Cardiac muscle cell (in vitro differentiated cells and primary cell): ENCODE measurements at regions not wholly inside any gene's neighbourhood (a gene's known extent, or its start where the extent isn't known, plus 50 kb on each side); places are given as distances from the start of the nearest gene placed in this dataset.

Experiments
- DNase-seq, 2 donors: peaks; one replicate each; pipeline versions ENCODE4 v3.0.0 to v3.0.0-alpha.2; 2010 to 2017; ENCODE audit warnings: low read depth in 1 of 2, low spot score in 1 of 2
- H3K27ac ChIP-seq: fragments of 200-600 bp; sonication (generic); 2 replicates; pipeline ENCODE4 v1.5.1; 2016
- H3K27me3 ChIP-seq: fragments of 200-600 bp; sonication (generic); 2 replicates; pipeline ENCODE4 v1.6.0; 2016; ENCODE audit warnings: control low read depth
- H3K36me3 ChIP-seq: fragments of 200-600 bp; sonication (generic); 2 replicates; pipeline ENCODE4 v1.5.1; 2016; ENCODE audit warnings: control low read depth
- H3K4me1 ChIP-seq: fragments of 200-600 bp; sonication (generic); 2 replicates; pipeline ENCODE4 v1.8.1; 2017; ENCODE audit warnings: low read depth, mild to moderate bottlenecking, mixed run types
- H3K4me3 ChIP-seq: fragments of 200-600 bp; sonication (generic); 2 replicates; pipeline ENCODE4 v1.5.1; 2016; ENCODE audit warnings: mild to moderate bottlenecking
- H3K9me3 ChIP-seq: fragments of 200-600 bp; sonication (generic); 2 replicates; pipeline ENCODE4 v1.5.1; 2017; ENCODE audit warnings: low read depth, mild to moderate bottlenecking, control low read depth
- CTCF ChIP-seq: IDR thresholded peaks from 2 replicates; pipeline ENCODE4 v1.5.1; 2012; ENCODE audit warnings: low read depth, mild to moderate bottlenecking, low read length

GRCh38 chr18:7304061-7304370 is 73.1 kb downstream of the LRRC30 start:
- TF ChIP-seq CTCF: no peak
- H3K9me3 ChIP-seq: no peaks in the 10 kb centered on the region
- no peak overlapping the region for H3K4me3 ChIP-seq
- no peak overlapping the region for H3K27ac ChIP-seq
- H3K27me3 ChIP-seq: no peaks in the 10 kb centered on the region
- H3K4me1 ChIP-seq: no peaks in the 10 kb centered on the region
- H3K36me3 ChIP-seq: no peaks in the 10 kb centered on the region
- no peak for DNase-seq

- TF ChIP-seq CTCF: no peak
- no peaks in the 10 kb centered on the region for H3K36me3 ChIP-seq
- no peak overlapping the region for H3K4me3 ChIP-seq
- H3K27me3 ChIP-seq: no peaks in the 10 kb centered on the region
- H3K4me1 ChIP-seq: no peaks in the 10 kb centered on the region
- no peak for DNase-seq
- H3K27ac ChIP-seq: no peak overlapping the region
- no peaks in the 10 kb centered on the region for H3K9me3 ChIP-seq
Measured at GRCh38 chr18:7305416-7305815, 74.5 kb downstream of the LRRC30 start.

- H3K4me1 ChIP-seq: no peaks in the 10 kb centered on the region
- no peaks in the 10 kb centered on the region for H3K9me3 ChIP-seq
- H3K4me3 ChIP-seq: no peak overlapping the region
- no peaks in the 10 kb centered on the region for H3K27me3 ChIP-seq
- H3K36me3 ChIP-seq: no peaks in the 10 kb centered on the region
- H3K27ac ChIP-seq: no peak overlapping the region
- no peak for DNase-seq
- TF ChIP-seq CTCF: no peak
Measured at GRCh38 chr18:7307030-7307429, 76.1 kb downstream of the LRRC30 start.

- no peaks in the 10 kb centered on the region for H3K36me3 ChIP-seq
- no peak for TF ChIP-seq CTCF
- H3K27ac ChIP-seq: no peak overlapping the region
- no peaks in the 10 kb centered on the region for H3K4me1 ChIP-seq
- no peaks in the 10 kb centered on the region for H3K9me3 ChIP-seq
- H3K27me3 ChIP-seq: no peaks in the 10 kb centered on the region
- H3K4me3 ChIP-seq: no peak overlapping the region
- DNase-seq: no peak
Measured at GRCh38 chr18:7307526-7307925, 76.6 kb downstream of the LRRC30 start.

GRCh38 chr18:7317804-7318231 is 86.9 kb downstream of the LRRC30 start:
- H3K27me3 ChIP-seq: no peaks in the 10 kb centered on the region
- no peaks in the 10 kb centered on the region for H3K36me3 ChIP-seq
- no peak for TF ChIP-seq CTCF
- DNase-seq: no peak
- H3K27ac ChIP-seq: no peak overlapping the region
- H3K4me3 ChIP-seq: no peak overlapping the region
- no peaks in the 10 kb centered on the region for H3K9me3 ChIP-seq
- no peaks in the 10 kb centered on the region for H3K4me1 ChIP-seq

GRCh38 chr18:7319161-7319560 is 88.3 kb downstream of the LRRC30 start:
- no peaks in the 10 kb centered on the region for H3K27me3 ChIP-seq
- TF ChIP-seq CTCF: no peak
- no peaks in the 10 kb centered on the region for H3K4me1 ChIP-seq
- no peak for DNase-seq
- no peak overlapping the region for H3K27ac ChIP-seq
- H3K36me3 ChIP-seq: no peaks in the 10 kb centered on the region
- H3K9me3 ChIP-seq: no peaks in the 10 kb centered on the region
- H3K4me3 ChIP-seq: no peak overlapping the region
